OCI-LY1 (cell line): ENCODE measurements at regions not wholly inside any gene's neighbourhood (a gene's known extent, or its start where the extent isn't known, plus 50 kb on each side); places are given as distances from the start of the nearest gene placed in this dataset.

ENCODE experiments used
- CTCF ChIP-seq: fragments of 200-600 bp; sonication (generic), shearing (Covaris generic); IDR thresholded peaks from 2 replicates; pipeline ENCODE4 v1.5.1; 2017; ENCODE audit warnings: mild to moderate bottlenecking, antibody characterized with exemption, low read length, moderate library complexity, mixed read lengths
- EZH2 ChIP-seq: fragments of 200-600 bp; sonication (generic), shearing (Covaris generic); IDR thresholded peaks from 2 replicates; pipeline ENCODE4 v1.8.0; 2017; ENCODE audit warnings: borderline replicate concordance, mixed run types, mild to moderate bottlenecking, antibody characterized with exemption, low read length, moderate library complexity, mixed read lengths

- TF ChIP-seq EZH2 (no peak), CTCF (no peak)
Measured at GRCh38 chr22:47374901-47375575, 612.6 kb downstream of the TBC1D22A start.
